Limb (tissue), 2 donors: ENCODE measurements at regions not wholly inside any gene's neighbourhood (a gene's known extent, or its start where the extent isn't known, plus 50 kb on each side); places are given as distances from the start of the nearest gene placed in this dataset.
A peak's percentile ranks its signal among the peaks of the same experiment; 100 is the strongest.

ENCODE experiments used
- DNase-seq, 2 donors: peaks; one replicate each; pipeline ENCODE4 v3.0.0-alpha.2; 2016; ENCODE audit errors: extremely low spot score in 2 of 2

- DNase-seq: no peak
Measured at GRCh38 chr5:68793993-68794392, 299.8 kb upstream of the SLC30A5 start.

GRCh38 chr5:68795190-68795589 is 298.6 kb upstream of the SLC30A5 start:
- DNase-seq: no peak

GRCh38 chr5:68798877-68799843 is 294.7 kb upstream of the SLC30A5 start:
- DNase-seq: no peak

- no peak for DNase-seq
Measured at GRCh38 chr5:68802430-68802829, 291.4 kb upstream of the SLC30A5 start.

GRCh38 chr5:68803881-68804319 is 289.9 kb upstream of the SLC30A5 start:
- no peak for DNase-seq

GRCh38 chr5:68804343-68804742 is 289.5 kb upstream of the SLC30A5 start:
- no peak for DNase-seq

GRCh38 chr5:68805444-68805843 is 288.4 kb upstream of the SLC30A5 start:
- no peak for DNase-seq

GRCh38 chr5:68817632-68818031 is 276.2 kb upstream of the SLC30A5 start:
- DNase-seq: no peak

- DNase-seq: no peak
Measured at GRCh38 chr5:68818057-68818695, 275.6 kb upstream of the SLC30A5 start.

- no peak for DNase-seq
Measured at GRCh38 chr5:68818870-68819269, 274.9 kb upstream of the SLC30A5 start.

- no peak for DNase-seq
Measured at GRCh38 chr5:68821056-68821455, 272.8 kb upstream of the SLC30A5 start.

- DNase-seq: no peak
Measured at GRCh38 chr5:68822796-68823195, 271.0 kb upstream of the SLC30A5 start.

- no peak for DNase-seq
Measured at GRCh38 chr5:68823301-68823700, 270.5 kb upstream of the SLC30A5 start.

- DNase-seq: no peak
Measured at GRCh38 chr5:68830377-68830898, 263.4 kb upstream of the SLC30A5 start.

GRCh38 chr5:68834491-68834981 is 259.3 kb upstream of the SLC30A5 start:
- DNase-seq: no peak

GRCh38 chr5:68838157-68838718 is 255.6 kb upstream of the SLC30A5 start:
- no peak for DNase-seq

- DNase-seq: peak; percentile 27 to 37
Measured at GRCh38 chr5:68839019-68839552, 254.7 kb upstream of the SLC30A5 start.

- DNase-seq: no peak
Measured at GRCh38 chr5:68843624-68844364, 250.0 kb upstream of the SLC30A5 start.

- no peak for DNase-seq
Measured at GRCh38 chr5:68845131-68845530, 248.7 kb upstream of the SLC30A5 start.

GRCh38 chr5:68846828-68847227 is 247.0 kb upstream of the SLC30A5 start:
- no peak for DNase-seq

- DNase-seq: no peak
Measured at GRCh38 chr5:68848091-68848490, 245.7 kb upstream of the SLC30A5 start.
